ENCODE measurements at regions not wholly inside any gene's neighbourhood (a gene's known extent, or its start where the extent isn't known, plus 50 kb on each side); places are given as distances from the start of the nearest gene placed in this dataset.

DNA sequence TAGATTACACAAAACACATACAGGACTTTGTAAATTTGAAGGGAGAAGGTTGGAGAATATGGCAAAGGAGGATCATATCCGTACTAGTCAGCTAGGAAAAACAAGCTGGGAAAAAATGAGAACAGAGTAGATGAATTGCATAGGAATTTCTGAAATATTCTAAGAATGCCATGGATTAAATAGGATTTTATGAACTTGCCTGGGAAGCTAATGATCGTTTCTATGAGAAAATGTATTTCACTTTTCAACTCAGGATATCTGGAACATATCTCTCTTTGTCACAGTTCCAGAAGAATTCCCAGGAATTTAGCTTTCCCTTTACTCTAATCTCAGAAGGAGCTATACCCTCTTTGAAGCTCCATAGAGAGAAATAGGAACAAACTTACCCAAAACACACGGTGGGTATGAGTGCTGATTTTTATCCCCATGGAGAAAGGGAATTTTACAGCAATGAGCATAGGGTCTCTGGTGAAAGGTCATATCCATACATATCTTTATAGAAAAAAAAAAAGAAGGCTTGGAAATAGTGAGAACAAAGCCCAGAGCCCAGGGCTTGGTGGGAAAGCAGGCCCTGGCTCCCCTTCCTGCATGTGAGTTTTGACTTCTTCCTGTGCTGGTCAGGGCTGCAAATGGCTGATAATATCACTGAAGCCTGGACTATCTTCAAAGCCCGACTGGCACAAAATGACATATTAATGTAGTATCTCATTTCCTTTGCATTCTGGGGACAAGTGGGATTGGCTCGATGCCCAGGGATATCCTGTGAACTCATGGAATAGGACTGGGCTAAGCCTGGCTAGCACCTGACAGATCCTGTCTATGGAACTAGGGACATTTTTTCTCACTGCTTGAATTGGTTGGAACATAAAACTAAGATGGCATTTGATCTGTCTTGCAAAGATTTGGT lies 136.3 kb downstream of the AEBP2 start:
- Histone ChIP-seq H3K9me3 (ENCODE audit: control insufficient read depth in 1 of 2, insufficient read depth in 1 of 2, low read length in 2 of 2) (peaks cover 0 to under 1% of the 10 kb centered on the region in 2 experiments), H3K27me3 (ENCODE audit: control insufficient read depth in 1 of 2, insufficient read depth in 2 of 2, low read length in 2 of 2) (no peaks in the 10 kb centered on the region), H3K27ac (ENCODE audit: low read depth in 1 of 2, low read length in 2 of 2) (no peak overlapping the region), H3K36me3 (ENCODE audit: insufficient read depth, low read length) (no peaks in the 10 kb centered on the region), H3K4me3 (ENCODE audit: low read length) (no peak overlapping the region), H3K4me1 (ENCODE audit: insufficient read depth, low read length) (no peaks in the 10 kb centered on the region)
- intact Hi-C loops (cut with DNase I, micrococcal nuclease), result no loop called here
- DNase-seq, result no peak
- no peak for TF ChIP-seq CTCF (IDR thresholded peaks at IDR 0.05)
- Mint-ChIP-seq H3K4me3 (no peak overlapping the region), H3K36me3 (ENCODE audit: low read depth) (peaks cover 34% of the 10 kb centered on the region), H3K27me3 (no peaks in the 10 kb centered on the region), H3K27ac (no peak overlapping the region), H3K9me3 (no peaks in the 10 kb centered on the region), H3K4me1 (ENCODE audit: low read depth) (no peaks in the 10 kb centered on the region)
- no peak for ATAC-seq (ENCODE audit: poor library complexity)
- ChIA-PET CTCF (no interaction called here), POLR2A (no interaction called here)

- no peaks in the 10 kb centered on the region for H3K27me3 Mint-ChIP-seq
- TF ChIP-seq CTCF (IDR thresholded peaks at IDR 0.05), result no peak
- ChIA-PET POLR2A (no interaction called here), CTCF (no interaction called here)
- DNase-seq, result no peak
- ATAC-seq (ENCODE audit: poor library complexity), result no peak
- H3K36me3 Mint-ChIP-seq (ENCODE audit: low read depth), result peaks cover 36% of the 10 kb centered on the region
- H3K27ac Mint-ChIP-seq, result no peak overlapping the region
- Histone ChIP-seq H3K4me1 (ENCODE audit: insufficient read depth, low read length) (no peaks in the 10 kb centered on the region), H3K27me3 (ENCODE audit: control insufficient read depth in 1 of 2, insufficient read depth in 2 of 2, low read length in 2 of 2) (no peaks in the 10 kb centered on the region), H3K4me3 (ENCODE audit: low read length) (no peak overlapping the region), H3K9me3 (ENCODE audit: control insufficient read depth in 1 of 2, insufficient read depth in 1 of 2, low read length in 2 of 2) (peaks cover 0 to 8% of the 10 kb centered on the region in 2 experiments), H3K36me3 (ENCODE audit: insufficient read depth, low read length) (no peaks in the 10 kb centered on the region), H3K27ac (ENCODE audit: low read depth in 1 of 2, low read length in 2 of 2) (no peak overlapping the region)
- H3K9me3 Mint-ChIP-seq, result peaks cover 2% of the 10 kb centered on the region
- intact Hi-C loops (cut with DNase I, micrococcal nuclease), result no loop called here
- H3K4me1 Mint-ChIP-seq (ENCODE audit: low read depth), result no peaks in the 10 kb centered on the region
- H3K4me3 Mint-ChIP-seq, result no peak overlapping the region
Measured at GRCh38 chr12:19576506-19577280, 137.4 kb downstream of the AEBP2 start.

DNA sequence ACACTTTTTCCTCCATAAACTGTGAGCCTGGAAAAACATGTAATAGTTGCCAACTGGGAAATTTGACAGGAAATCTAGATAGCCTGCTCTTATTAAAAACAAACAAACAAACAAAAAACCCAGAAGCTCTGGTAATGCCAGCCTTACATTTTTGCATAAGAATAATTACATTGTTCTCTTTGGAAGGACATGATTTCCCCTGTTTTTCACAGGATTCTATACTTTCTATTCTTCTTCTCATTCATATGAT lies 137.9 kb downstream of the AEBP2 start:
- Mint-ChIP-seq H3K4me1 (ENCODE audit: low read depth) (no peaks in the 10 kb centered on the region), H3K4me3 (no peak overlapping the region), H3K9me3 (peaks cover 3% of the 10 kb centered on the region), H3K27ac (no peak overlapping the region), H3K27me3 (no peaks in the 10 kb centered on the region), H3K36me3 (ENCODE audit: low read depth) (peaks cover 37% of the 10 kb centered on the region)
- H3K4me3 ChIP-seq (ENCODE audit: low read length), result no peak overlapping the region
- H3K27ac ChIP-seq (ENCODE audit: low read depth in 1 of 2, low read length in 2 of 2), result no peak overlapping the region
- intact Hi-C loops (cut with DNase I, micrococcal nuclease), result no loop called here
- CTCF ChIA-PET, result no interaction called here
- DNase-seq (no peak), ATAC-seq (ENCODE audit: poor library complexity) (no peak)
- POLR2A ChIA-PET, result no interaction called here
- H3K4me1 ChIP-seq (ENCODE audit: insufficient read depth, low read length), result no peaks in the 10 kb centered on the region
- H3K27me3 ChIP-seq (ENCODE audit: control insufficient read depth in 1 of 2, insufficient read depth in 2 of 2, low read length in 2 of 2), result no peaks in the 10 kb centered on the region
- H3K9me3 ChIP-seq (ENCODE audit: control insufficient read depth in 1 of 2, insufficient read depth in 1 of 2, low read length in 2 of 2), result peaks cover 0 to 13% of the 10 kb centered on the region in 2 experiments
- no peak for TF ChIP-seq CTCF (IDR thresholded peaks at IDR 0.05)
- H3K36me3 ChIP-seq (ENCODE audit: insufficient read depth, low read length), result no peaks in the 10 kb centered on the region

Measured in CD4-positive, alpha-beta T cell (primary cell).